Medulla oblongata (tissue), 1 donor: ENCODE measurements at regions not wholly inside any gene's neighbourhood (a gene's known extent, or its start where the extent isn't known, plus 50 kb on each side); places are given as distances from the start of the nearest gene placed in this dataset.

Source experiments
- DNase-seq: peaks from one replicate; pipeline ENCODE4 v3.0.0-alpha.2; 2015; ENCODE audit errors: extremely low spot score

GRCh38 chr2:18790509-18791171 lies 201.3 kb upstream of the NT5C1B start:
- no peak for DNase-seq

GRCh38 chr2:18788592-18788991 lies 199.2 kb upstream of the NT5C1B start:
- DNase-seq = peak; percentile 11

- no peak for DNase-seq
Measured at GRCh38 chr2:18787726-18788125, 198.4 kb upstream of the NT5C1B start.

GRCh38 chr2:18784245-18784644 lies 194.9 kb upstream of the NT5C1B start:
- DNase-seq = no peak

- no peak for DNase-seq
Measured at GRCh38 chr2:18781541-18782280, 192.3 kb upstream of the NT5C1B start.

GRCh38 chr2:18777250-18777812 lies 188.0 kb upstream of the NT5C1B start:
- no peak for DNase-seq

GRCh38 chr2:18771212-18771611 lies 181.8 kb upstream of the NT5C1B start:
- DNase-seq = no peak

- DNase-seq = no peak
Measured at GRCh38 chr2:18763338-18763737, 174.0 kb upstream of the NT5C1B start.

GRCh38 chr2:18762667-18763066 lies 173.3 kb upstream of the NT5C1B start:
- DNase-seq = no peak

GRCh38 chr2:18754286-18754685 lies 164.9 kb upstream of the NT5C1B start:
- DNase-seq = peak; percentile 55

- DNase-seq = no peak
Measured at GRCh38 chr2:18753722-18754121, 164.4 kb upstream of the NT5C1B start.

GRCh38 chr2:18752667-18753422 lies 163.5 kb upstream of the NT5C1B start:
- DNase-seq = no peak

- DNase-seq = no peak
Measured at GRCh38 chr2:18752022-18752493, 162.7 kb upstream of the NT5C1B start.

GRCh38 chr2:18750672-18751554 lies 161.5 kb upstream of the NT5C1B start:
- DNase-seq = no peak

GRCh38 chr2:18749912-18750526 lies 160.7 kb upstream of the NT5C1B start:
- peak; percentile 80 for DNase-seq

- no peak for DNase-seq
Measured at GRCh38 chr2:18745431-18746272, 156.3 kb upstream of the NT5C1B start.

GRCh38 chr2:18741895-18742732 lies 152.7 kb upstream of the NT5C1B start:
- peak; percentile 43 for DNase-seq

- DNase-seq = no peak
Measured at GRCh38 chr2:18741191-18741590, 151.8 kb upstream of the NT5C1B start.

GRCh38 chr2:18740474-18740881 lies 151.1 kb upstream of the NT5C1B start:
- no peak for DNase-seq
